Activated naive CD8-positive, alpha-beta T cell treated with anti-CD3 and anti-CD28 coated beads, Interleukin-2, amount 50 U/mL, for 16 hours (primary cell): ENCODE measurements at regions not wholly inside any gene's neighbourhood (a gene's known extent, or its start where the extent isn't known, plus 50 kb on each side); places are given as distances from the start of the nearest gene placed in this dataset.
"Not testable (repeated sequence)": the region's sequence is repeated elsewhere in the genome, so short reads cannot be mapped to it uniquely, and the experiment has no call there.

Experiments used
- DNase-seq: peaks from one replicate; pipeline ENCODE4 v3.0.0-alpha.2; 2020; ENCODE audit warnings: low read depth, low spot score

- DNase-seq = not testable (repeated sequence)
These were observed 109.4 kb upstream of the XIST start for GRCh38 chrX:73961867-73962266.

- no peak for DNase-seq
These were observed 92.0 kb upstream of the XIST start for GRCh38 chrX:73944563-73944908.

- peak; percentile 64 for DNase-seq
These were observed 91.4 kb upstream of the XIST start for GRCh38 chrX:73943693-73944562.

DNA sequence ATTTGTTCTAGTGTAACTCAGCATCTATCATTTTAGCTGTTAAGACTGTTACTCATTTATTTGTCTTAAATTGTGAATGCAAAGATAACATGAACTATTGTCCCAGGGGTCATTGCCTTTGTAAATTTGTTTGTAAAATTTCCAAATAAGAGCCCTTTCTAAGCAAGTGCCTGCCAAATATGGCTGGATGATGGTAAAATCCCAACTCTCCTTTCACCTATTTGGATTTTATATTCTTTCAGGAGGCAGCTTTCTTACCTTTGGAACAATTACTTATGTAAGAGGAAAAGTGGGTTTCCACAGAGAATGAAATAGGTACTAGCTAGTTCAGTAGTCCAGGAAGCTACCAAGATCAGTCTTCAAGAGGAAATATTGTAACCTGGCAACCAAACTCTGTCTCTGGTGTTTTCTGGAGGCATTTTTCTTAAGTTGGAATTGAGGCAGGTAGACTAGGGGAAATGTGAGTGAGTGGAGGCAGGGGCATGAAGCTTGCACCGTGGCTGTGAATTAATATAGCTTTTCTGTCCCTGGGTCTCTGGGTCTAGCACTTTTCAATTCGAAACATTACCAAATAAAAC lies 88.5 kb upstream of the XIST start:
- no peak for DNase-seq

DNA sequence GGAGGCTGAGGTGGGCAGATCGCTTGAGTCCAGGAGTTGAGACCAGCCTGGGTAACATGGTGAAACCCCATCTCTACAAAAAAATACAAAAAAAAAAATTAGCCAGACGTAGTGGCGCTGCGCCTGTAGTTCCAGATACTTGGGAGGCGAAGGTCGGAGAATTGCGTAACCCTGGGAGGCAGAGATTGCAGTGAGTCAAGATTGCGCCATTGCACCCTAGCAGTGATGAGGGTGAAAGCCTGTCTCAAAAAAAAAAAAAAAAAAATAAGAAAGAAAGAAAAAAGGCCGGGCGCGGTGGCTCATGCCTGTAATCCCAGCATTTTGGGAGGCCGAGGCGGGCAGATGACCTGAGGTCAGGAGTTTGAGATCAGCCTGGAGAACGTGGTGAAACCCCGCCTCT lies 85.3 kb upstream of the XIST start:
- not testable (repeated sequence) for DNase-seq

DNA sequence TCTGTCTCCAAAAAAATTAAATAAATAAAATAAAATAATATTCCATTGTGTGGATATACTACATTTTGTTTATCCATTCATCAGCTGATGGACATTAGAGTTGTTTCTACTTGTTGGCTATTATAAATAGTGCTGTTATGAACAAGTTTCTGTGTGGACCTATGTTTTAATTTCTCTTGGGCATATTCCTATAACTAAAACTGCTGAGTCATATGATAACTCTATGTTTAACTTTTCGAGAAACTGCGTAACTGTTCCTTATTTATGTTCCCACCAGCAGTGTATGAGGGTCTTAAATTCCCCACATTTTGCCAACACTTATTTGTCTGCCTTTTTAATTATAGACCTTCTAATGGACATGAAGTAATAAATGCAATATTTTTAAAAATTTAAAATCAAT lies 80.0 kb upstream of the XIST start:
- DNase-seq = no peak

GRCh38 chrX:73930300-73930699 lies 77.8 kb upstream of the XIST start:
- DNase-seq = no peak

DNA sequence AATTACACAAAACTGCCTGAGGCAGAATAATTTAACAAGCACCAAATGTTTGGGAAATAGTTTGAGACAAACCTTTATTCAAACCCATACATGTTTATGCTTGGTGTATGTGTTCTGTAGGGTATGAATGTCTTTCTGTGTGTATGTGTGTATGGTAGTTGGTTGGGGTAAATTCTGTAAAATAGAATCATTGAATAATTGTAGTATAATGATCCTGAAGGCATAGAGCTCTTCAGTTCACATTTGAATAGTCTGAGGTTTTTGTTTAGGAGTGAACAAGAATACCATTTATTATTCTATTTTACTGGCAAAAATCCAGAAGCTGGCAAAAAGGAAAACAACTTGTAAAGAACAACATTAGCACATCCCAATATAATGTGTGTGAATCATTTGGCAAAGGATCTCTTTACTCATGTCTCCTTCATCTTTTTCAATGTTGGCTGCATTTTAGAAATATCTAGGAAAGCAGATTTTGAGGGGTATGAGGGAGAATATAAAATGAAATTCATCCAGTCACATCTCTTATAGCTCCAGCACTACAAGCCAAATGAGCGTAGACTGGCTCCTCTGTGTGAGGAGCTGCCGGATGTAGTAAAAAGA lies 70.4 kb upstream of the XIST start:
- no peak for DNase-seq

- DNase-seq = no peak
These were observed 64.6 kb upstream of the XIST start for GRCh38 chrX:73916931-73917667.

GRCh38 chrX:73916489-73916888 lies 64.0 kb upstream of the XIST start:
- no peak for DNase-seq

DNA sequence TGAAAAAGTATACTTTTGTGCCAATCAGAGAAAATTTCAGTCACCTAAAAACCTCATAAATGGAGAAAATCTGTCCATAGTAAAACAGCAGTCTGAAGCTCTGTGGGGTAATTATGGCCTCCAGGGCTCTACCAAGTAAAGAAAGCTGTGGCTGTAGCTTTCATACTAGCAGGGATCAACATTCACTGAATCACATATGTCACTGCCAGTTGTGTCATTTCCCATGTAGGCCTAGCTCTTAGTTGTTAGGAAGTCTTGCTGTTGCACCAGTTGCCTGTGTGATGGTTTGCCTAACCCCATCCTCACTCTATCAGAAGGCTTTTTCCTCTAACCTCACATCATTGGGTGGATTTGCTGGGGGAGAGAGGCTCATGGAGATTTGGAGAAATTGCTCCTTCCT lies 62.3 kb upstream of the XIST start:
- not testable (repeated sequence) for DNase-seq

- no peak for DNase-seq
These were observed 61.1 kb upstream of the XIST start for GRCh38 chrX:73913580-73913979.

DNA sequence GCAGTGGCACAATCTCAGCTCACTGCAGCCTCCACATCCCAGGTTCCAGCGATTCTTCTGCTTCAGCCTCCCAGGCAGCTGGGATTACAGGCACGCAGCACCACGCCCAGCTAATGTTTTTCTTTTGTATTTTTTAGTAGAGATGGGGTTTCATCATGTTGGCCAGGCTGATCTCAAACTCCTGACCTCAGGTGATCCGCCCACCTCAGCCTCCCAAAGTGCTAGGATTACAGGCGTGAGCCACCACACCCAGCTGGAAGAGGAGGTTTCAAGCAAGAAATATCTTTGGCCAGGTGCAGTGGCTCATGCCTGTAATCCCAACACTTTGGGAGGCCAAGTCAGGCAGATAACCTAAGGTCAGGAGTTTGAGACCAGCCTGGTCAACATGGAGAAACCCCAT lies 59.4 kb upstream of the XIST start:
- DNase-seq = not testable (repeated sequence)

DNA sequence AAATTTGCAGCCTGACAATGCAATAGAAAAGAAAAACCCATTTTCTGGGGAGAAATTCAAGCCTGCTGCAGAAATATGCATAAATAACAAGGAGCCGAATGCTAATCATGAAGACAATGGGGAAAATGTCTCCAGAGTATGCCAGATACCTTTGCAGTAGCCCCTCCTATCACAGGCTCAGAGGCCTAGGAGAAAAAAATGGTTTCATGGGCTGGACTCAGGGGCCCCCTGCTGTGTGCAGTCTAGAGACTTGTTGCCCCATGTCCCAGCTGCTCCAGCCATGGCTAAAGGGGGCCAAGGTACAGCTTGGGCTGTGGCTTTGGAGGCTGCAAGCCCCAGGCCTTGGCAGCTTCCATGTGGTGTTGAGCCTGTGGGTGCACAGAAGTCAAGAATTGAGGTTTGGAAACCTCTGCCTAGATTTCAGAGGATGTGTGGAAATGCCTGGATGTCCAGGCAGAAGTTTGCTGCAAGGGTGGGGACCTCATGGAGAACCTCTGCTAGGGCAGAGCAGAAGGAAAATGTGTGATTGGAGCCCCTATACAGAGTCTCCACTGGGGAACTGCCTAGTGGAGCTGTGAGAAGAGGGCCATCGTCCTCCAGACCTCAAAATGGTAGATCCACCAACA lies 53.3 kb upstream of the XIST start:
- not testable (repeated sequence) for DNase-seq

- no peak for DNase-seq
These were observed 51.4 kb upstream of the XIST start for GRCh38 chrX:73903941-73904340.
